A673 (cell line): ENCODE measurements at regions not wholly inside any gene's neighbourhood (a gene's known extent, or its start where the extent isn't known, plus 50 kb on each side); places are given as distances from the start of the nearest gene placed in this dataset.

Experiments
- CTCF ChIP-seq: fragments of 300-800, 200-600 bp; sonication (generic); conservative IDR thresholded peaks from 2 replicates; pipeline ENCODE4 v1.5.1; 2017; ENCODE audit warnings: low read depth, mild to moderate bottlenecking, antibody characterized with exemption, low read length, moderate library complexity, mixed read lengths
- EZH2 ChIP-seq: fragments of 200-600 bp; sonication (generic); IDR thresholded peaks from 2 replicates; pipeline ENCODE4 v1.6.1; 2017; ENCODE audit warnings: borderline replicate concordance, low read depth, mild to moderate bottlenecking, mixed read lengths, antibody characterized with exemption, low read length; ENCODE audit not compliant: poor library complexity, severe bottlenecking

GRCh38 chr4:65014078-65014477 lies 604.8 kb upstream of the TECRL start:
- TF ChIP-seq CTCF (no peak), EZH2 (no peak)
